A673 (cell line): ENCODE measurements at regions not wholly inside any gene's neighbourhood (a gene's known extent, or its start where the extent isn't known, plus 50 kb on each side); places are given as distances from the start of the nearest gene placed in this dataset.

ENCODE experiments used
- CTCF ChIP-seq: fragments of 300-800, 200-600 bp; sonication (generic); conservative IDR thresholded peaks from 2 replicates; pipeline ENCODE4 v1.5.1; 2017; ENCODE audit warnings: low read depth, mild to moderate bottlenecking, antibody characterized with exemption, low read length, moderate library complexity, mixed read lengths
- EZH2 ChIP-seq: fragments of 200-600 bp; sonication (generic); IDR thresholded peaks from 2 replicates; pipeline ENCODE4 v1.6.1; 2017; ENCODE audit warnings: borderline replicate concordance, low read depth, mild to moderate bottlenecking, mixed read lengths, antibody characterized with exemption, low read length; ENCODE audit not compliant: poor library complexity, severe bottlenecking

GRCh38 chr10:8424555-8425211 is 370.2 kb downstream of the GATA3 start:
- TF ChIP-seq EZH2 (no peak), CTCF (no peak)
